Activated CD4-positive, CD25-positive, alpha-beta regulatory T cell treated with anti-CD3 and anti-CD28 coated beads, Interleukin-2, amount 50 U/mL, for 24 hours (primary cell): ENCODE measurements at regions not wholly inside any gene's neighbourhood (a gene's known extent, or its start where the extent isn't known, plus 50 kb on each side); places are given as distances from the start of the nearest gene placed in this dataset.
"Not testable (repeated sequence)": the region's sequence is repeated elsewhere in the genome, so short reads cannot be mapped to it uniquely, and the experiment has no call there.

Experiments used
- ATAC-seq, 2 donors: fragments of 150-1000 bp; cut with Tn5 transposase; one replicate each; pipeline ENCODE4 v1.10.0; 2021; ENCODE audit warnings: mild to moderate bottlenecking in 1 of 2, moderate library complexity in 1 of 2

DNA sequence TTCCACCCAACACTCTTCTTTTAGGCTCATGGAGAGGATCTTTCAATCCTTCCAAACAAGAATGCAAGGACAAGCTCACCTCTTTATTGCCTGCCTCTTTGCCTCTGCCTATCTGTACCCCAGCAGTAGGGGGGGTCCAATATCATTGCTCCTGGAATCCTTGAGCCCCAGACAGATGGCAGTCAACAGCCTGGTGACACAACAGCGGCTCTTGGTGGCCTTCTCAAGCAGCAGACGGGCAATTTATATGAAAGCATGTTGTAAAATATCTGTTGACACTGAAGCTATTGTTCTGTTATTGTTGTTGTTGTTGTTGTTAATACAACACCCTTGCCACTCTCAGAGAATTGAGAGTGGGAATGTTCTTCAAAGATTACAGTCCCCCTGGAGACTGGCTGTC, 480.0 kb upstream of the CADM1 start:
- ATAC-seq: no peak

DNA sequence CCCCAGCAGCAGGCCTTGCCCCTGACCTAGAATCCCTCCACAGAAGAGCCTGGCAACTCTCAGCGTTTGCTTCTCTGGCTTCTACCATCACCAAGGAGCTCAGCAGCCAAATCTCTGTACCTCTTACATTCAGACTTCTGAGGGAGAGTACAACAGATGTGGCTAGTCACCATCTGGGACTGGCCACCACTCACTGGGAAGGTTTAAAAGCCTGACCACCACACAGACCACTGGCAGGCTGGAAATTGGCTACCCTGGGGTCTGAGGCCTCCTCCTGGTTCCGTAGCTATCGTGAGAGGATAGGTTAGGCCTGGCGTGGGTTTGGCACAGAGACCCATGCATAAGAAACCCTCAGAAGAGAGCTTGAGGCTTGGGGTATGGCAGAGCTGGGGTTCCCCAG, 478.5 kb upstream of the CADM1 start:
- no peak for ATAC-seq

DNA sequence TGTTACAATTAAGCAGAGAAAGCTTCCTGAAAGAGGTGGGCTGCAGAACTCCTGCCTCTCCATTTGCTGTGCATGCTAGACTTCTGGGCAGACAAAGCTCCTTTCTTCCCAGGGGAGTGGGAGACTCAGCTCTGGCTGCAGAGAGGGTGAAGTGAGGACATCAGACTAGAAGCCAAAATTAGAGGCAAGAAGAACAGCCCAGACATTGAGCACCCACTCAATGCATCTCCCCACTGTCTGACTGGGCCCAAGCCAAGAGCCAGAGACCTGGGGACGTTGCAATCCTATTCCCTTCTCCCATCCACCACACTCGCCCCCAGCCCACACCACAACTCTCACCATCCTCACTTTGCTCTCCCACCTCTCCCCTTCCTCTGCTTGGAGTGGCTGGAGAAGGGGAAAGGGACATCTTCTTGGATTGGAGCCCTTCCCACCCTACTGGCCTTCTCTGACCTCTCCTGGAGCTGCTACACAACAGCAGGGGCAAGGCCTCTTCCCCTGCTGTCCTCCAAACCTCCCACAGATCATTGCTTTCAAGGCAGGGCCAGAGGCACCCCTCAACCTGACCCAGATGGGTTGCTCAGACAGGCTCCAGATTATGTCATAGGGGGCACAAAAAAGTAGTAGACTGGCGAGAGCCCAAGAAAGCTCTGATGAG, 477.7 kb upstream of the CADM1 start:
- no peak for ATAC-seq

DNA sequence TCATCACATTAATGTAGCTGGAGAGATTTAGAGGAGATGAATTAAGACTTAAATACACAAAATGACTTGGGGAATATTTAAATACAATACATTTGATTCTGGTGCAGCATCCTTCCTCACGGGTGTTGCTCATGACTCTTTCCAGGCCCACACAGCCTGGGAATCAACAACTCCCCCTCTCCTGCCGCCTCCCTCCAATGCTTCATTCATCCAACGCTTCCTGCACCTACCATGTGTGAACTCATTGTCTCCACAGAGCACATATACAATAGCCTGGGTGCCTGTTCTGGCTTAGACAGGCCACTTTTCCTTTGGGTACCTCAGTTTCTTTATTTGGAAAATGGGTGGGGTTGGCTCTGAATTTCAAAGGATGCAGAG, 476.9 kb upstream of the CADM1 start:
- ATAC-seq: no peak

DNA sequence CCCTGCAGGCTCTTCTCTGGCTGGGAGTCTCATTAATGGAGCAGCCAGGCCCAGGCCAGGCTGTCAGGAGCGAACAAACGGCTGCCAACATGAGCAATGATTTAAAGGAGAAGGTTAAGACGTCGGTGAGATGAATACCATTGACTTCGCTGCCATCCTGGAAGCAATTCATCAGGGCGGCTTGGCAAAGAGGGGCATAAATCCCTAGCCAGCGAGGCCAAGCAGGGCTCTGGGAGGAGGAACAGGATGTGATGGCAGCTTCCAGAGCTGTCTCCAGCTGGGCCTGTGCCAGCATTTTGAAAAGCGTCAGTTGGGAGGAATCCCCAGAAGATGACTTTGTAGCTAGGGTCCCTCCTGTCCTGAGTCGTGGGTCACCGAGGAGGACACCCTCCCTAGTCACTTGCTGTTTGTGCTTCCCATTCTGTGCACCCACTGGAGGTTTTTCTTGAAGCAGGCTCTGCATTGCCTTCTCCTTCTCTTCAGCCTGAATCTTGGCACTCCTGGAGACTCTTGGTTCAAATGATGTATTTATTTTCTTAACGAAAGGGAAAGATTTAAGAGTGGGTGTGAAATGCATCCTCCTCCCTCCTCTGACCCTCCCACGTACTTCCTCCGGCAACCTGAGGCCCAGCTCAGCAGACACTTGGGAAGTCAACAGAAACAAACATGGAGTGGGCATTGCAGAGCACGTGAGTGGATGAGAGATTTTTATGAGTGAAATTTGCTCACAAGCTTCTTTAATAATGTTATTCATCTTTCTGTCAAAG, 476.3 kb upstream of the CADM1 start:
- ATAC-seq: no peak

DNA sequence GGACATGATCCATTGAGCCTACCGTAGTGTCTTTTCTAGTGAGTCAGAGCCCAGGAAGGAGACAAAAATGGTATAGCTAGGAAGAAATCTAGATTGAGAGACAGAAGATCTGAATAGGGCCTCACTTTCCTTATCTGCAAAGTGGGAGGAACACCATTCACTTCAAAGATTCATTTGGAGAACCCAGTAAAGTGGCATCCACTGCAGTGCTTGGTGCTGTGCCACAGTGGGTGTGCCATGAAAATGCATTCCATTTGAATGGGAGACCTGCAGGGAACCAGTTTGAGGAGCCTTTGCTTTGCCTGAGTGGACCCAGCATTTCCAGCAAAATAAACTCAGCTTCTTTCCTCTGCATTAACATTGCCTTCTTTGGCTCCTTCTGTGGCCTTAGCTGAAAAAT, 470.5 kb upstream of the CADM1 start:
- no peak for ATAC-seq

DNA sequence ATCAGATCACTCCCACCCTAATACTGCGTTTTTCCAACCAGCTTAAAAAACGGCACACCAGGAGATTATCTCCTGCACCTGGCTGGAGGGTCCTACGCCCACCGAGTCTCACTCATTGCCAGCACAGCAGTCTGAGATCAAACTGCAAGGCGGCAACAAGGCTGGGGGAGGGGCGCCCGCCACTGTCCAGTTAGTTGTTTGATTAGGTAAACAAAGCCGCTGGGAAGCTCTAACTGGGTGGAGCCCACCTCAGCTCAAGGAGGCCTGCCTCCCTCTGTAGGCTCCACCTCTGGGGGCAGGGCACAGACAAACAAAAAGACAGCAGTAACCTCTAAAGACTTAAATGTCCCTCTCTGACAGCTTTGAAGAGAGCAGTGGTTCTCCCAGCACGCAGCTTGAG, 463.0 kb upstream of the CADM1 start:
- not testable (repeated sequence) for ATAC-seq

GRCh38 chr11:115965767-115966504, 461.7 kb upstream of the CADM1 start:
- ATAC-seq: no peak

DNA sequence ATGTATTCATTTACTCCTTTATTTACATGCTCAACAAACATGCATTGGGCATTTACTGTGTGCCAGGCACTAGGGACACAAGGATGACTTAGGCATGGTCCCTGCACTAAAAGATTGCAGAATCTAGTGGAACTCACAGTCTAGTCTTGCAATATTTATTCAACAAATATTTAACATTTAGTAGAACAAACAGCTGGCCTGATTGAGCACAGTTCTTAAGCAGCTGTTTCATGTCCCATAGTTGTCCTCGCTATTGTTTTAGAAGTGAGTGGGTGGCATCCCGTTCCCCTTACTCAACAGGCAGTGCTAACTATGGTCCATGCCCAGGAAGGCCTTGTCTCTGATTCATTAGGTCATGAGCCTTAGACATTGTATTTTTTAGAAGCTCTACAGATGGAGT, 459.9 kb upstream of the CADM1 start:
- no peak for ATAC-seq

DNA sequence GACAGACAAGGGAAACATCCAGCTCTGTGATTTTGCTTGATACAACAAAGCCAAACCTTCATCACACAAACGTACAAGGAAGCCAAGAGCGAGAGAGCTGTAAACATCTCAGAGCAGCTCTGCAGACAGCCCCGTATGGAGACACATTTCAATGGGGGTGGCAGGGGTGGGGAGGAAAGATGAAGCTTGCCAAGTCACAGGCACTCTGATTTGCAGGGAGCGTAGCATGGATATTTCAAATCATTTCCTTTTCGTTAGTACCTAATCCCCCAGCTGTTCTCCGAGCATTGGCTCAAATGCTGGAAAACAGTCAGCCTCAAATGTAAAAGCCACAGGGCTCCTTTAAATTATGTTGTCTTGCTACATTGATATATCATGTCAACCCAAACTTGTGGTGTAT, 458.9 kb upstream of the CADM1 start:
- ATAC-seq: no peak

DNA sequence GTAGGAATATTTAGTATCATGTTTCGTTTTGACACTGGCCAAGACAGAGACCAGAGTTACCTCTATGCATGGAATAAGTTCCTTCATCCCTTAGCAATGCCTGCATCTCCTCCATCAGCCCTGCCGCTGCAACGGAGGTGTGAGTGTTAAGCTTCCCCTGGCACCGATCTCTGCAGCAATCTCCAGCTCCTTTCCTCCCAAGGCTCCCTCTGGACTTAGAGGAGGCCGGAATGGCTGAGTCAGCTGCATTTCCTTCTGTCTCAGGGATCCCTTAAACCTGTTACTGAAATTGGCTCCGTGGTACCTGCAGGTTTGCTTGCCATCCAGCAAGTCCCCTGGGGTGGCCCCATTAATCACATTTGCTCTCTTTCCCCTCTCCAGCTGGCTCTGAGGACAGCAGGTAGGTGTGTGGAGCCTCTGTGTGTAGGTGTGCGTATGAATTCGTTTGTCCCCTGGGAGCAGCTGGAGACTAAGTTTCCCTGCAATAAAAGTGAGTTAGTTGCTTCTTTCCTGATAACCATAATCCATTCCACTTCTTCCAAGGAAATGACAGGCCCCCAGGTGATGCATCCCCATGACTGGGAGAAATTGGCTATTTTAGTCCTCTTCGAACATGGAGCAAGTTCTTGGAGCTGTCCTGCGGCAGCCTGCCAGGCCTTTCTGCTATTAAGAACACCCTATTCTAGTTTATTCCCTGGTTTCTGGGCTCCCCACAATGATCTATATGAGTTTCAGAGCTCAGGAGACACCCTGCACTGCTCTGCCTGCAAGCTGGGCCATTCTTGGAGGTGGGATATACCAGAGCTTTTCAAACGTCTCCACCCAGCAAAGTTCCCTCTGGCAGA, 457.2 kb upstream of the CADM1 start:
- no peak for ATAC-seq

DNA sequence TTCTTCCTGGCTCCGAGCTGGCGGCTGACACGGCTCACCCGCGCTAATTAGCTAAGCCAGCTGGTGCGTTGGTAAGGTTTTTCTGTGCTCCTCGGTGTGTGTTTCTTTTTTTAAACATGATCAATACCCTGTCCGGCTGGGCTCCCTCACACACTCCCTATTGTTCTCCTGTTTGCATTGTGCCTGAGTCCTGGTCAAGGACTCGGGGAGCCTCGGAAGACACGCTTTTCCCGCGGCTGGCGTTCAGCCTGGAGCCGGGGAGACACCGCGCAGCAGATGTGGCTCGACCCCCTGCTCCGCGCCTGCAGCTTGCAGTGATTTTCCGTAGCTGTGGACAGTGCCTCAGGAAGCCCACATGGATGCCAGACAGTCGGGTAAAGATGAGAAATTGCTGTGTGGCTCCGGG, 454.9 kb upstream of the CADM1 start:
- no peak for ATAC-seq

- ATAC-seq: no peak
Measured at GRCh38 chr11:115958089-115959000, 454.1 kb upstream of the CADM1 start.

- ATAC-seq: no peak
Measured at GRCh38 chr11:115955803-115956202, 451.6 kb upstream of the CADM1 start.

GRCh38 chr11:115950660-115951059, 446.4 kb upstream of the CADM1 start:
- no peak for ATAC-seq

- no peak for ATAC-seq
Measured at GRCh38 chr11:115944596-115944995, 440.4 kb upstream of the CADM1 start.

DNA sequence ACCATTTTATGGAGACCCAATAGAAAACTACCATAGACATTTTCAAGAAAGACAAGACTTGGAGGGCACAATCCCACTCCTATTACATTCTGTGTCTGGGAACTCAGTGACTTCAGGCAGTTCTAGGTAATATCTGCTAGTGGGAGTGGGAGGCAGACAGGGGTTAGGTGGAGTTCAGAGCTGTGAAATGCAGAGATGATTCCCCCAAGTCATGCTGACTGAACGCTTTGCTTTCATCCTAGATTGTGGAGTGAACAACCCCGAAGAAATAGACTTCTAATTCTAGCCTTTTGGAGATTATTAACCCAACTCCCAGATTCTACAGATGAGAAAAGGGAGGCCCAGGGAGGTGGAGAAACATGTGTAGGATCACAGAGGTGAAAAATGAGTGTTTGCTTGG, 437.8 kb upstream of the CADM1 start:
- no peak for ATAC-seq

DNA sequence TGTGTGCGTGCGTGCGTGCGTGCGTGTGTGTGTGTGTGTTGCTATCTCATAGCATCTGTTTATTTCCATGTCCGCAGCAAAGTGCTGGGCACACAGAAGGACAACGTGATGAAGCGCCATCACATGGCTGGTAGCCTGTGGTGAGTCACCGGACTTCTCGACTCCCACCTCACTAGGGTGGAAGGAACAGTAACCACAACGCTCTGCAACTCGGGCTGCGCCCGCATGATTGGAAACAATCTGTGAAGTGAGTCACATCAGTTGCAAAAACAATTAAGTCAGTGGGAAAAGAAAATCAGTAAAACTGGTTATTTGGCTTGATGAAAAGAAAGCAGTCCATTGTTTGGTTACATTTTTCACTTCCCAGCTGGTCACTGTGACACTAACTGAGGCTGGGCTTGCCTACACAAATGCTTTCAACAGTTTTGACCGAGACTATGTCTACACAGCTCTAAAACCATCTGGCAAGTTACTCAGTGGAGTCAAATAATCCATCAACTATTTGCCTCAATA, 437.3 kb upstream of the CADM1 start:
- no peak for ATAC-seq

GRCh38 chr11:115941044-115941443, 436.8 kb upstream of the CADM1 start:
- no peak for ATAC-seq

- no peak for ATAC-seq
Measured at GRCh38 chr11:115939731-115940421, 435.7 kb upstream of the CADM1 start.

DNA sequence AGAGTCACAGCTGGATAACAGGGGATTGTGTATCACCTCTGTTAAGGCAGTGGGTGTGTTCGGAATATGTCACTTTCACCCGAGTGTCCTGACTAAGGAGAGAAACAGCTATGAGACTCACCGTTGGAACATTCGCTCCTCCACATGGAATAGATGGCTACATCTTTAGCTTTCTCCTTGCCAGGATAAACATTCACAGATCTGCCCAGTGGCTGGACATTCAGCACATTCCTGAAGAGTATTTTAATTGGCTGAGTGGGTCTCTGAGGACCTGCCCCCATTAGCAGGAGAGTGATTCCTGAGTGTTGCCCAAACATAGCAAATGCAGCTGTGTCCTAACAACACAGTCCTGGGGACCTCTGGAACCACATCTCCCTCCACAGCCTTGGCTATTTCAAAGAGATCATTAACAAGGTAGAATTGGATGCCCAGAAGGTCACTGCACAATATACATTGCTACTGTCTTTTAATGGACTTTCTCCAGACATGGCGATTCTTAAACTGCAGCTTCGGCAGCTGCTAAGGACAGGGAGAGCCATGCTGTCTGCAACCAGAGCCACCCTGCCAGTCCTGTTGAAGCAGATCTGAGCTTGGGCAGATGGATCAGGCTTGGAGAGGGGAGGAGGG, 435.0 kb upstream of the CADM1 start:
- no peak for ATAC-seq
